GM18907 (cell line): ENCODE measurements at regions not wholly inside any gene's neighbourhood (a gene's known extent, or its start where the extent isn't known, plus 50 kb on each side); places are given as distances from the start of the nearest gene placed in this dataset.
"Not testable (repeated sequence)": the region's sequence is repeated elsewhere in the genome, so short reads cannot be mapped to it uniquely, and the experiment has no call there.

ENCODE experiments used
- ATAC-seq: cut with Tn5 transposase; IDR thresholded peaks from one replicate; pipeline ENCODE4 v1.9.1; 2021; ENCODE audit warnings: mild to moderate bottlenecking, moderate library complexity; ENCODE audit not compliant: unreplicated experiment

- no peak for ATAC-seq
Observed at GRCh38 chr7:43042302-43042701, 70.1 kb upstream of the HECW1 start.

- ATAC-seq: no peak
Observed at GRCh38 chr7:43044511-43044910, 67.9 kb upstream of the HECW1 start.

- ATAC-seq: no peak
Observed at GRCh38 chr7:43054052-43054722, 58.3 kb upstream of the HECW1 start.

GRCh38 chr7:43057141-43057540, 55.3 kb upstream of the HECW1 start:
- ATAC-seq: no peak

GRCh38 chr7:43058271-43059066, 54.0 kb upstream of the HECW1 start:
- ATAC-seq: peak; percentile 67

- ATAC-seq: not testable (repeated sequence)
Observed at GRCh38 chr7:43059067-43059600, 53.3 kb upstream of the HECW1 start.
